ENCODE measurements at regions not wholly inside any gene's neighbourhood (a gene's known extent, or its start where the extent isn't known, plus 50 kb on each side); places are given as distances from the start of the nearest gene placed in this dataset.

- no peak for TF ChIP-seq EZH2 (IDR thresholded peaks at IDR 0.05; ENCODE audit: insufficient read depth, poor library complexity, severe bottlenecking)
- no peak for TF ChIP-seq EZH2phosphoT487 (IDR thresholded peaks at IDR 0.05; ENCODE audit: insufficient read depth, low read depth)
Measured at GRCh38 chr1:209076688-209077087, 506.8 kb upstream of the CAMK1G start.
